SH-SY5Y (cell line): ENCODE measurements at regions not wholly inside any gene's neighbourhood (a gene's known extent, or its start where the extent isn't known, plus 50 kb on each side); places are given as distances from the start of the nearest gene placed in this dataset.

Experiments
- GATA2 ChIP-seq: IDR thresholded peaks from 2 replicates; pipeline ENCODE4 v1.6.1; 2011; ENCODE audit warnings: mild to moderate bottlenecking, low read depth, low read length
- GATA3 ChIP-seq: IDR thresholded peaks from 2 replicates; pipeline ENCODE4 v1.6.1; 2011; ENCODE audit warnings: low read depth, mild to moderate bottlenecking, low read length, moderate library complexity

- TF ChIP-seq GATA2 (no peak), GATA3 (no peak)
These were observed 443.4 kb upstream of the ST8SIA4 start for GRCh38 chr5:101346447-101346846.
